Liver (tissue), 3 donors: ENCODE measurements at regions not wholly inside any gene's neighbourhood (a gene's known extent, or its start where the extent isn't known, plus 50 kb on each side); places are given as distances from the start of the nearest gene placed in this dataset.

Source experiments
- GABPA ChIP-seq, 2 donors: IDR thresholded peaks in 1 of 2; conservative IDR thresholded peaks in 1 of 2; 2 replicates each; pipeline ENCODE4 v1.6.1; 2016; ENCODE audit warnings: antibody characterized with exemption in 2 of 2, mild to moderate bottlenecking in 1 of 2, moderate library complexity in 1 of 2
- JUND ChIP-seq, 2 donors: IDR thresholded peaks; 2 replicates each; pipeline ENCODE4 v1.6.1; 2016; ENCODE audit warnings: antibody characterized with exemption in 2 of 2
- NR2F2 ChIP-seq: IDR thresholded peaks from 2 replicates; pipeline ENCODE4 v1.6.1; 2016; ENCODE audit warnings: antibody characterized with exemption
- RAD21 ChIP-seq, 2 donors: IDR thresholded peaks; 2 replicates each; pipeline ENCODE4 v1.6.1; 2016; ENCODE audit warnings: antibody characterized with exemption in 2 of 2, mild to moderate bottlenecking in 2 of 2
- RXRA ChIP-seq, 2 donors: IDR thresholded peaks; 2 replicates each; pipeline ENCODE4 v1.6.1; 2017 to 2018; ENCODE audit warnings: antibody characterized with exemption in 2 of 2, mild to moderate bottlenecking in 1 of 2
- SP1 ChIP-seq: IDR thresholded peaks from 2 replicates; pipeline ENCODE4 v1.6.1; 2018; ENCODE audit warnings: antibody characterized with exemption, mild to moderate bottlenecking
- TAF1 ChIP-seq: conservative IDR thresholded peaks from 2 replicates; pipeline ENCODE4 v1.6.1; 2016; ENCODE audit warnings: antibody characterized with exemption, mild to moderate bottlenecking
- YY1 ChIP-seq: IDR thresholded peaks from 2 replicates; pipeline ENCODE4 v1.6.1; 2016; ENCODE audit warnings: antibody characterized with exemption, mild to moderate bottlenecking
- TF ChIP-seq, protein P1 (sequence below): fragments of 150-350 bp; IDR thresholded peaks from 2 replicates; pipeline ENCODE4 v1.5.1; 2017; ENCODE audit warnings: improper control_type of control experiment, low read depth, low read length; ENCODE audit not compliant: missing input control
- TF ChIP-seq, protein P2 (sequence below): IDR thresholded peaks from 2 replicates; pipeline ENCODE4 v1.6.1; 2016; ENCODE audit warnings: antibody characterized with exemption, mild to moderate bottlenecking
- TF ChIP-seq, protein P3 (sequence below): IDR thresholded peaks from 2 replicates; pipeline ENCODE4 v1.6.1; 2016; ENCODE audit warnings: antibody characterized with exemption
- donor health status: healthy.
- donor health status: healthy.

DNA sequence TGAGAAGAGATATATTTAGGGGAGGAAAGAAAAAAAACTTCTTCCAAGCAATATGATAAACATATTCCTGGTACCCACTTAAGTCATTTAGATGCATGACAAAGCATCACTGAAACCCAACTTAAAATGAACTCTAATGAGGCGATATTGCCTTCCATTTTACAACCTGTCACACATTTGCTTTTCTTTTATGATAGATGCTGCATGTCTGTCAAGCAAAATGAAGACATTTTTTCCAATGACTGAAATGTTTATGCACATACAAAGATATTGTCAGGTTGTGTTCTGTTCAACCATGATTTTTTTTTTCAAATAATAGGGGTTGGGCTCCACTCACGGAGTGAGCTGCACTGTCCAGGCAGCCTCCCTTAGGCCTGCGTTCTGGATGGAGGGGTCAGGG lies 894.4 kb downstream of the SORCS3 start:
- TF ChIP-seq, protein P1, sequence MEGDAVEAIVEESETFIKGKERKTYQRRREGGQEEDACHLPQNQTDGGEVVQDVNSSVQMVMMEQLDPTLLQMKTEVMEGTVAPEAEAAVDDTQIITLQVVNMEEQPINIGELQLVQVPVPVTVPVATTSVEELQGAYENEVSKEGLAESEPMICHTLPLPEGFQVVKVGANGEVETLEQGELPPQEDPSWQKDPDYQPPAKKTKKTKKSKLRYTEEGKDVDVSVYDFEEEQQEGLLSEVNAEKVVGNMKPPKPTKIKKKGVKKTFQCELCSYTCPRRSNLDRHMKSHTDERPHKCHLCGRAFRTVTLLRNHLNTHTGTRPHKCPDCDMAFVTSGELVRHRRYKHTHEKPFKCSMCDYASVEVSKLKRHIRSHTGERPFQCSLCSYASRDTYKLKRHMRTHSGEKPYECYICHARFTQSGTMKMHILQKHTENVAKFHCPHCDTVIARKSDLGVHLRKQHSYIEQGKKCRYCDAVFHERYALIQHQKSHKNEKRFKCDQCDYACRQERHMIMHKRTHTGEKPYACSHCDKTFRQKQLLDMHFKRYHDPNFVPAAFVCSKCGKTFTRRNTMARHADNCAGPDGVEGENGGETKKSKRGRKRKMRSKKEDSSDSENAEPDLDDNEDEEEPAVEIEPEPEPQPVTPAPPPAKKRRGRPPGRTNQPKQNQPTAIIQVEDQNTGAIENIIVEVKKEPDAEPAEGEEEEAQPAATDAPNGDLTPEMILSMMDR, result no peak
- TF ChIP-seq GABPA (IDR thresholded peaks at IDR 0.05 in 1 of 2, conservative IDR thresholded peaks at IDR 0.05 in 1 of 2) (no peak), JUND (IDR thresholded peaks at IDR 0.05) (no peak), TAF1 (no peak), NR2F2 (no peak), RAD21 (IDR thresholded peaks at IDR 0.05) (no peak), SP1 (no peak), YY1 (no peak), RXRA (IDR thresholded peaks at IDR 0.05) (no peak)
- TF ChIP-seq, protein P2, sequence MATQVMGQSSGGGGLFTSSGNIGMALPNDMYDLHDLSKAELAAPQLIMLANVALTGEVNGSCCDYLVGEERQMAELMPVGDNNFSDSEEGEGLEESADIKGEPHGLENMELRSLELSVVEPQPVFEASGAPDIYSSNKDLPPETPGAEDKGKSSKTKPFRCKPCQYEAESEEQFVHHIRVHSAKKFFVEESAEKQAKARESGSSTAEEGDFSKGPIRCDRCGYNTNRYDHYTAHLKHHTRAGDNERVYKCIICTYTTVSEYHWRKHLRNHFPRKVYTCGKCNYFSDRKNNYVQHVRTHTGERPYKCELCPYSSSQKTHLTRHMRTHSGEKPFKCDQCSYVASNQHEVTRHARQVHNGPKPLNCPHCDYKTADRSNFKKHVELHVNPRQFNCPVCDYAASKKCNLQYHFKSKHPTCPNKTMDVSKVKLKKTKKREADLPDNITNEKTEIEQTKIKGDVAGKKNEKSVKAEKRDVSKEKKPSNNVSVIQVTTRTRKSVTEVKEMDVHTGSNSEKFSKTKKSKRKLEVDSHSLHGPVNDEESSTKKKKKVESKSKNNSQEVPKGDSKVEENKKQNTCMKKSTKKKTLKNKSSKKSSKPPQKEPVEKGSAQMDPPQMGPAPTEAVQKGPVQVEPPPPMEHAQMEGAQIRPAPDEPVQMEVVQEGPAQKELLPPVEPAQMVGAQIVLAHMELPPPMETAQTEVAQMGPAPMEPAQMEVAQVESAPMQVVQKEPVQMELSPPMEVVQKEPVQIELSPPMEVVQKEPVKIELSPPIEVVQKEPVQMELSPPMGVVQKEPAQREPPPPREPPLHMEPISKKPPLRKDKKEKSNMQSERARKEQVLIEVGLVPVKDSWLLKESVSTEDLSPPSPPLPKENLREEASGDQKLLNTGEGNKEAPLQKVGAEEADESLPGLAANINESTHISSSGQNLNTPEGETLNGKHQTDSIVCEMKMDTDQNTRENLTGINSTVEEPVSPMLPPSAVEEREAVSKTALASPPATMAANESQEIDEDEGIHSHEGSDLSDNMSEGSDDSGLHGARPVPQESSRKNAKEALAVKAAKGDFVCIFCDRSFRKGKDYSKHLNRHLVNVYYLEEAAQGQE, result no peak
- TF ChIP-seq, protein P3, sequence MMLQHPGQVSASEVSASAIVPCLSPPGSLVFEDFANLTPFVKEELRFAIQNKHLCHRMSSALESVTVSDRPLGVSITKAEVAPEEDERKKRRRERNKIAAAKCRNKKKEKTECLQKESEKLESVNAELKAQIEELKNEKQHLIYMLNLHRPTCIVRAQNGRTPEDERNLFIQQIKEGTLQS, result no peak
